WERI-Rb-1 (cell line): ENCODE measurements at regions not wholly inside any gene's neighbourhood (a gene's known extent, or its start where the extent isn't known, plus 50 kb on each side); places are given as distances from the start of the nearest gene placed in this dataset.
A peak's percentile ranks its signal among the peaks of the same experiment; 100 is the strongest.

Experiments
- DNase-seq: peaks from one replicate; pipeline ENCODE4 v3.0.0-alpha.2; 2020
- H3K27ac ChIP-seq: fragments of 250-450 bp; sonication (Bioruptor Pico); 2 replicates; pipeline ENCODE4 v1.5.1; 2020; ENCODE audit warnings: mild to moderate bottlenecking, moderate library complexity
- H3K27me3 ChIP-seq: fragments of 250-450 bp; sonication (Bioruptor Pico); 2 replicates; pipeline ENCODE4 v1.5.1; 2021; ENCODE audit warnings: mild to moderate bottlenecking, low read depth, moderate library complexity; ENCODE audit not compliant: insufficient read depth, severe bottlenecking
- H3K36me3 ChIP-seq: fragments of 250-450 bp; sonication (Bioruptor Pico); 2 replicates; pipeline ENCODE4 v1.5.1; 2020; ENCODE audit warnings: mild to moderate bottlenecking, moderate library complexity
- H3K4me3 ChIP-seq: 2 replicates; pipeline ENCODE4 v1.5.1; 2011; ENCODE audit warnings: low read depth, mild to moderate bottlenecking, control low read depth, low read length
- H3K9me3 ChIP-seq: fragments of 250-450 bp; sonication (Bioruptor Pico); 2 replicates; pipeline ENCODE4 v1.5.1; 2021; ENCODE audit warnings: mild to moderate bottlenecking, moderate library complexity; ENCODE audit not compliant: severe bottlenecking
- CTCF ChIP-seq: IDR thresholded peaks from 2 replicates; pipeline ENCODE4 v1.5.1; 2011; ENCODE audit warnings: low read depth, mild to moderate bottlenecking, control low read depth, inconsistent platforms, low read length

- TF ChIP-seq CTCF: no peak
- Histone ChIP-seq H3K36me3 (no peaks in the 10 kb centered on the region), H3K4me3 (no peak overlapping the region), H3K27me3 (peaks cover 86% of the 10 kb centered on the region), H3K9me3 (no peaks in the 10 kb centered on the region), H3K27ac (no peak overlapping the region)
- no peak for DNase-seq
Measured at GRCh38 chr2:239690651-239691631, 290.1 kb upstream of the HDAC4 start.

GRCh38 chr2:239689985-239690384 is 289.2 kb upstream of the HDAC4 start:
- Histone ChIP-seq H3K27ac (no peak overlapping the region), H3K9me3 (no peaks in the 10 kb centered on the region), H3K27me3 (peaks cover 87% of the 10 kb centered on the region), H3K36me3 (no peaks in the 10 kb centered on the region), H3K4me3 (no peak overlapping the region)
- no peak for DNase-seq
- TF ChIP-seq CTCF: no peak

GRCh38 chr2:239689410-239689809 is 288.6 kb upstream of the HDAC4 start:
- Histone ChIP-seq H3K27me3 (peaks cover 90% of the 10 kb centered on the region), H3K27ac (no peak overlapping the region), H3K9me3 (no peaks in the 10 kb centered on the region), H3K4me3 (no peak overlapping the region), H3K36me3 (no peaks in the 10 kb centered on the region)
- no peak for DNase-seq
- TF ChIP-seq CTCF: no peak

GRCh38 chr2:239688840-239689239 is 288.0 kb upstream of the HDAC4 start:
- no peak for DNase-seq
- H3K27me3 ChIP-seq: peaks cover 90% of the 10 kb centered on the region
- no peaks in the 10 kb centered on the region for H3K9me3 ChIP-seq
- H3K4me3 ChIP-seq: no peak overlapping the region
- H3K27ac ChIP-seq: no peak overlapping the region
- H3K36me3 ChIP-seq: no peaks in the 10 kb centered on the region
- TF ChIP-seq CTCF: no peak

GRCh38 chr2:239688122-239688681 is 287.4 kb upstream of the HDAC4 start:
- DNase-seq: no peak
- Histone ChIP-seq H3K9me3 (no peaks in the 10 kb centered on the region), H3K27ac (no peak overlapping the region), H3K4me3 (no peak overlapping the region), H3K36me3 (no peaks in the 10 kb centered on the region), H3K27me3 (peaks cover 88% of the 10 kb centered on the region)
- peak; percentile 52 for TF ChIP-seq CTCF
